ENCODE measurements at regions not wholly inside any gene's neighbourhood (a gene's known extent, or its start where the extent isn't known, plus 50 kb on each side); places are given as distances from the start of the nearest gene placed in this dataset.

DNA sequence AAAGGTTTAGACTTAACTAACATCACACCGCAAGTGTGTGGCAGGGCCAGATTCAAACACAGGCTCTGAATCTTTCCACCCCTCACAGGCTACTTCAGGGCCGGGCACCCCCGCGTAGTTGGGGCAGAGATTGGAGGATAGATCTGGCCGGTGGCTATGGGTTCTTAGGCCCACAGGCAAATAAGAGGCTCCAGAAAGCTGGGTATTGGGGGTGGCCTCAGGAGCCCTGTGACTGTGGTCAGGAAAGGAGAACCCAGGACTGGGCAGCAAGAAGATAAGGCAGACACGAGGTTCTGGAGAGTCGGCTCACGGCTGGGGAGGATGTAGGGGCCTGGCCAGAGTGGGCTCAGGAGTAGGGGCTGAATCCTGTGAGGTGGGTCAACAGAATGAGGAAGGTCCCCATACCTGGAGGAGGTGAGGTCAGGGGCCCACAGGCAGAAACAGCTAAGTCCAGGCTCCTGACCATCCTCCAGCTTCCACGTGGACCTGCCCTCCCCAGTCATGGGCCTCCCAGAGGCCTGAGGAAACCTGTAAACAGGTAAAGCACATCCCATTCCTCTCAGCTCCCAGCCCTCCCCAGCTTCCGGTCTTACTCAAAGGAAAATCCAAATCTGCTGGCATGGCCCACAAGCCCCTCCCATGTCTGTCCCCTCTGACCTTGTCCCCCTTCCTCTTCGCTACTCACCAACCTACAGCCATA lies 306.2 kb downstream of the MATN1 start:
- DNase-seq = no peak

DNA sequence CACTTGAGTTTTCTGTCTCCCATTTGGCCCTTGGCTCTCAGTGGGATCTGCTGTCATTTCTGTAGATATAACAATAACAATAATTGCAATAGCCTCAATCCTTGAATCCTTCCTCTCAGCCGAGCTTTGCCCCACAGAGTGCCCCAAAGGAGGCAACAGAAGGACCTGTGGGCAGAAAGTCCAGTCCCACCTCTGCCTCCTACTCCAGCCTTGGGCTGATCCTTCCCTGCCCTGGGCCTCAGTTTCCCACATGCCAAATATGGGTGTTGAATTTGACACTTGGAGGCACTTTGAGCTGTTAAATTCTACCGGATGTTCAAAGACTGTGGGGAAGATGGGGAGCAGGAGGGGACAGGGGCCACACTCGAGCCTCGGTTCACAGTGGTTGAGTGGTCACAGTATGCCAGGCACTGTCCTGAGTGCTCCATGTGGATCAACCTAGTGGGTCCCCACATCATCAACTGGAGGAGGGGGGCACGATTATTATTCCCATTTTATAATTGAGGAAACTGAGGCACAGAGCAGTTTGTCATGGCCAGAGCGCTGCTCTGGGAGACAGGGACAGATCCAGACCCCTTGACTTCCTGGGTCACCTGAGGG lies 307.1 kb downstream of the MATN1 start:
- DNase-seq = no peak

DNA sequence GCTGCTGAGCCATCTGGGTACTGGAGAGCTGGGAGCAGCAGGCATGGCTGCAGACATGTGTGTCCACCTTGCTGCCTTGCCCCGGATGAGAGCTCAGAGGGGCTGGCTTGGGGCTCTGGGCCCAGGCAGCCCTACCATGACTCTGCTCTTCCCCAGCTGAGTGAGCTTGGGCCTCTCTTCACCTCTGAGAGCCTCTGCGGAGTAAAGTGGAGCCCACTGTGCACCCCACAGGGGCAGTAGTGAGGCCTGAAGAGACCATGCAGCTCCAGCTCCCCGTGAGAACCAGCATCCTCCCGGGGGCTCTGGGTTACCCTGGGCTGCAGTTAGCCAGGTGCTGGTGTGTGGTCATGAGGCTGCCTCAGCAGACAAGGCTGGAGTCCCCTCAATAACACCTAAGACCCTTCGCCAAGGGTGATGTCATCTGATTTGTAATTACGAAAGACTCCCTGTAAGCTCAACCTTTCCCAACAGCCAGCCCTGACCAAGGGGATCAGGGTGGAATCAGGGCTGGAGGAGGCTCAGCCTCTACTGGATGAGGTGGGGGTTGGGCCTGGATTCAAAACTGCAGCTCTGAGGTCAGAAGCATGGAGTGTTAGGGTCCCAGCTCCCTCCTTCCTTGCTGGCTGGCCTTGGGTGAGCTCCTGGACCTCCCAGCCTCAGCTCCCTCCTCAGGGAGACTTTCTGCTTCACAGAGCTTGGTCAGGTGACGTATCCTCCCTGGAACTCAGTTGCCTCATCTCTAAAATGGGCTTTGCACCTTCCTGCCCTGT lies 308.0 kb downstream of the MATN1 start:
- no peak for DNase-seq

DNA sequence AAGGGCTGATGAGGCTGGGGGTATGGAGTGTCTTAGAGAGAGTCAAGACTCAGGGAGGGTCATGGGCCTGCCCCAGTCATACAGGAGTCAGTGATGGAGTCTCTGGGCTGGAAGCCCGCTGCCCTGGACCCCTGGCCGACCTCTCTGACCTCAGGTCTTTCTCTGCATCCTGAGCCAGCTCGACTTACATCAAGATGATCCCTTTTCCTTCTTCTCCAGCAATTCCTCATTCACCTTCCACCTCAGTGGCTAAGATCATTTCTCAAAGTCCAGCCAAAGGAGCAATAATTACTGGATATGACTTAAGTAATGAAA lies 308.6 kb downstream of the MATN1 start:
- DNase-seq = no peak

DNA sequence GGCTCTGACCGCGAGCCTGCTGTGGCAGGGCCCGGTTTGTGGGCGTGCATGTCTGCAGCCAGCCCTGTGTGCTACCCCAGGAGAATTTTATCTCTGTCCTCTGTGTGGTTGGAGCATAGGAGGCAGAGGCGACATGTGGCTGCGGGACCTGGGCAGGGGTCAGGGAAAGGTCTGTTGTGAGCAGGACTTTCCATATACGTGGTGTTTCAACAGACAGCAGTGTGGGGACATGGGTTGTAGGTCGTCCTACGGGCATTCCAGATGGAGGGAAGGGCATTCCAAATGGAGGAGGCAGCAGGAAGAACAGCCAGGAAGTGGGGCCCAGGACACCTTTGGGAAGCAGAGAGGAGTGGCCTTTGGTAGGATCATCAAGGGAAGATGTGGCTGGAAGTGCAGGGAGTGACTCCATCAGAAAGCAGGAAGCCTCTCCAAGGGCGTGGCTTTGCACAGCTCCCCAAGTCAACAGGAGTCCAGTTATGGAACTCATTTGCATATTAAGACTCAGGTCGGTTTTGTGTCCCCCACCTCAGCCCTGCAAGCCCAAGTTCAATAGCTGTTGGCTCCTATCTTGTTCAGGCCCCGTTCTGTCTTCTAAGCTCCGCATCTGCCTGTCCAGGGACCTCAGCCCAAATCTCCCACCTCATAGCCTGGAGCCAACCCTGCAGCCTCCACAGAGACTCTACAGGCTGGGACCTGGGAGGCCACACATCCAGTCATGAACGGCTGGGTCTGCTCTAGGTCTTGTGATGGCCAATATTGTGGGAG lies 309.1 kb downstream of the MATN1 start:
- no peak for DNase-seq

DNA sequence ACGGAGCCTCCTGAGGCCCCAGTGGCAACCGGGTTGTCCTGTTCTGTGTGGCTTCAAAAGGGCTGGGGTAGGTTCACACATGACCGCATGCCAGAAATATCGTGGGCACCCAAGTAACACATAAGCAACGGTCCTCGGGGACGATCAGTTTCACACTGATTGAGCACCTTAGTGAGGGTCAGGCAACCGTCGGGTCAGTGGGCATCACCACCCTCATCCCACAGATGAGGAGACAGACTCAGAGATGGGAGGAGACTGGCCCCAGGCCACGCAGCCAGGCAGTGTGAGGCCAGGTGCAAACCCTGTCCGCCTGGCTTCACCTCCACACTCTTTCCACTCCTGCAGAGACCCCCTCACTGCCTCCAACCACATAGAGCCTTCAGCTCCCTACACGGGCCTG lies 309.8 kb downstream of the MATN1 start:
- DNase-seq = no peak

DNA sequence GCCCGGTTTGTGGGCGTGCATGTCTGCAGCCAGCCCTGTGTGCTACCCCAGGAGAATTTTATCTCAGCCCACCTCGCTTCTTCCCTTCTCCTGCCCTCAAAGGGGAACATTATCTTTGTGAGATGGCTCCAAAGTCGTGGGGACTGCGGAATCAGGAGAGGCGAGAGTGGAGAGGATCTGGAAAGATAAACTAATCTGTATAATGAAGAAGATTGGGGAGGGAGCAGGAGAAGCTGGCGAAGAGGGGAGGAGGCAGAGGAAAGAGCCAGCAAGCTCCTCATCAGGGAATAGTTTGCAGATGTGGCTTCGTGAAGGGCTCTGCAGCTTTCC lies 310.3 kb downstream of the MATN1 start:
- no peak for DNase-seq

DNA sequence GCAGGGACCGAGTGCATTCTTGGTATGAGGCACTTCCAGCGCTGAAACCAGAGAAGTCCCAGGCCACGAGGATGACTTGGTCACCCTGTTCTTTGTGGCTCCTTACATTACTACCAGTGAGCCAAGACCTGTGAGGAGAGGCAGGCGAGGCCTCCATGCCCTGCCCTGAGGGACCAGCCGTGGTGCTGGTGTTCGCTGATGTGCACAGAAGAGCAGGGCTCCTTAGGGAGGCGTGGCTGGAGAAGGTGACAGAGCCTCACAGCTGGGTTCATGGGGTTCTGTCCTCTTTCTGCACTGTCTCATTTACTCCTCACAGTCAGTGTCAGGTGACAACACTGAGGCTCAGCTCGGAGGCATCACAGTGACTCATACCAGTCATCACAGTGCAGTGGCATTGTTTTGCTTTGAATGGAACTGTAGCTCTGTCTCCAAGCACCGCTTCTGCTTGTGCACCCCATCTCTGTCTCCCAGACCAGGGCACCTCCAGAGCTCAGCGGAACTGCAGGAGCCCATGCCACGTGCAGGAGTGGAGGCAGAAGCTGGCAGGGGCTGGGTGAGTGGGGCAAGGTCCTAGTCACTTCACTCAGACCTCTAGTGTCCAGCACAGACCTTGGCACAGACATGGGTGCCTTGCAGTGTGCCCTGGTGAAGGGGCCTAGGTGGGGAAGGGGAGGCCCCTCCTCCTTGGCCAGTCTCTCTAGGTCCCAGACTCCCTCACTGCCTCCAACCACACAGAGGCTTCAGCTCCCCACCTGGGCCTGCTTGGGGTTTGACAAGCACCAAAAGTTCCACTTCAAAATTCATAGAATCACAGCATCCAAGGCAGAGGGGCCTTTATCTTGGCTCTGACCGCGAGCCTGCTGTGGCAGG lies 310.9 kb downstream of the MATN1 start:
- DNase-seq = no peak

DNA sequence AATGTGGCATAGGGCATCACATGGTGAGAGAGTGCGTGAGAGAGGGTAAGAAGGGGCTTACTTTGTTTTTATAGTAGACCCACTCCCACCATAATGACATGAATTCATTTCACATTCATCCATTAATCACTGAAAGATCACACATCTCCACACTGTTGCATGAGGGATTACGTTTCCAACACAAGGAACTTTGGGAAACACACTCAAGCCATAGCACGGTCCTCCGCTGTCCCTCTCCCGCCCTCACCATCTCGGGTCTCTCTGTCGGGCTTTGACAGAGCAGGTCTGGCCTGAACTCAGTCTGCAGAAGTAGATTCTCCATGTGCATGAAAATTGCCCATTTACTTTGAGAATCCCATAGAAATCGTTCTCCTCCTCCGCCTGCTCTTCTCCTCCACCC lies 312.2 kb downstream of the MATN1 start:
- DNase-seq = no peak

DNA sequence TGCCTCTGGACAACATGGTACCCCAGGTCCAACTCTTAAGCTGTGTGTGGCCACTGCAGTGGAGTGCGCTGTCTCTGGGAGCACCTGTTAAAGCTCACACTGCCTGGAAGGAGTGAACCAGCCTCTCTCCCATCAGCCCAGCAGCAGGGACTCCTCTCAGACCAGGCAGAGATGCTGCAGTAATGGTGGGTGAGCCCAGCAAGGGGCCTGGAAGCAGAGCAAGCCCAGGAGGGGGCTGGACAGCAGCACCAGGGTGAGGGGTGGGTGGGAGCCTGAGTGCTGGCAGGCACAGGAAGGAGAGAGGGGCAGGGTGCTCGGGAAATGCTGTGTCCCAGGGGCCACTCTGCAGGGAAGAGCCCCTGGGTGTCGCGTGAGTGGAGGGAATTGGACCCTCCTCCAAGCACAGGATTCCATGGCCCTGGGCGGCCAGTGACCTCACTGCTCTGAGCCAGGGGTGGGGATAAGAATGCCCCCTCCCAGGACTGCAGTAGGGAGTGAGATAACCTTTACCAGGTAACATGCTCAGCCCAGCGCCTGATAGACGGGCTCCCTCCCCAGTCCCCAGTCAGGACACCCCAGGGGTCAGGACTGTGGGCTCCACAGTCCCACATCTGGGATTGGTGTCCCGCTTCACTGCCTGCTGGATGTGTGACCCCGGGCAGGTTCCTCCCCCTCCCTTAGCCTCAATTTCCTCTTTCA lies 313.1 kb downstream of the MATN1 start:
- no peak for DNase-seq

DNA sequence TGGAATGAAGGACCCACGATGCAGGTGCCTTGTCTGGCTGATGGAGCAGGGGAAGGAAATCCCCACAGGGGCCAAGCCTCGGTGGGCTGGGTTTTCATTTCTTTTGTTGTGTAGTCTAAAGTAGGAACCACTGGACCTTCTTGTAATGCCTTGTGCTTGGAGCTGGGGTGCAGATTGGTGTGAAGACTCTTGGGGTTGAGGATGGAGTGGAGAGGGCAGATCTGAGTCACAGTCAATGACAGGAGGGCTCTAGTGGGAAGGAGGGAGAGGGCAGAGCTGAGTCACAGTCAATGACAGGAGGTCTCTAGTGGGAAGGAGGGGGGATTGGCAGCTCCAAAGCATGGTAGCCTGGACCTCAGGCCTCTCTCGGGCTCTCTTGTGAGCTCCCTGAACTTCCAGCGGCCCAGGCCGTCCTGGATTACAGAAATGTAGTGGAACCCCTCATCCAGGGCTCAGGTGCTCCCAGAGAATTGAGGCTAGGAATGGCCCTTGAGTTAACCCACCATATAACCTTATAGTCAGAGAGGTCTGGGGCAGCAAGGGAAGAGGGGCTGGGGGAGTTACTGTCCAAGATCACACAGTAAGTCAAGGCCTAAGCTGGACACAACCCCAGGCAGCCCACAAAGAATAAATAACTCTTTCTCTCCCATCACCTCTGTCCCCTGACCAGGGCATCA lies 313.8 kb downstream of the MATN1 start:
- DNase-seq = no peak

DNA sequence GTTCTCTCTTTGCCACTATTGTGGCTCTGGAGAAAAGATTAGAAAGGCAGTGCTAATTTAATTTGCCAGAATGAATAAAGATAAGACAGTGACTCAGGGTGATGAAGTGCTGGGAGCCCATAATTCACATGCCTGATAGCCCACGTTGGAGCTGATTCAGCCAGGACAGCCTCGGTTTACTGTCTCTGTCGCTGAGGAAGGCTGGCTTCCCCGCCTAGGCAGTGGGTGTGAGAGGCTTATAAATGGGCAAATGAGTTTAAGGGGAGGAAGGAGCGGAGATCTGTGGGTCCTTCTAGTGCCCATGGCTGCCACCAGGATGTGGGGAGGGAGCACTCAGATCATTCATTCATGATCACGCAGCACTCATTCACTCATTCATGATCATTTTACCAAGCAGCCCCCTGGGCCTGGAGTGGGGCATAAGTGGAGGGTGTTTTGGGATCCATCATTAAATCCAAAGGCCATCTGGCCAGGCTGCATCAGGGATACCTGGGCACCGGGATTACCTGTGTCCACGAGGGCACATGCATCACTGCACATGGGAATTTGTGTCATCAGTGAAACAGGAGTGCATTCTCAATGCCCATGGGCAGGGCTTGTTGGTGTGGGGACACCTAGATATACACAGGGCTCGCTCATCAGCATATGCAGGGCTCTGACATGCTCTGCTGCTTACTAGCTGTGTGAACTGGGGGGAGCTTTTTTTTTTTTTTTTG lies 315.4 kb downstream of the MATN1 start:
- no peak for DNase-seq

DNA sequence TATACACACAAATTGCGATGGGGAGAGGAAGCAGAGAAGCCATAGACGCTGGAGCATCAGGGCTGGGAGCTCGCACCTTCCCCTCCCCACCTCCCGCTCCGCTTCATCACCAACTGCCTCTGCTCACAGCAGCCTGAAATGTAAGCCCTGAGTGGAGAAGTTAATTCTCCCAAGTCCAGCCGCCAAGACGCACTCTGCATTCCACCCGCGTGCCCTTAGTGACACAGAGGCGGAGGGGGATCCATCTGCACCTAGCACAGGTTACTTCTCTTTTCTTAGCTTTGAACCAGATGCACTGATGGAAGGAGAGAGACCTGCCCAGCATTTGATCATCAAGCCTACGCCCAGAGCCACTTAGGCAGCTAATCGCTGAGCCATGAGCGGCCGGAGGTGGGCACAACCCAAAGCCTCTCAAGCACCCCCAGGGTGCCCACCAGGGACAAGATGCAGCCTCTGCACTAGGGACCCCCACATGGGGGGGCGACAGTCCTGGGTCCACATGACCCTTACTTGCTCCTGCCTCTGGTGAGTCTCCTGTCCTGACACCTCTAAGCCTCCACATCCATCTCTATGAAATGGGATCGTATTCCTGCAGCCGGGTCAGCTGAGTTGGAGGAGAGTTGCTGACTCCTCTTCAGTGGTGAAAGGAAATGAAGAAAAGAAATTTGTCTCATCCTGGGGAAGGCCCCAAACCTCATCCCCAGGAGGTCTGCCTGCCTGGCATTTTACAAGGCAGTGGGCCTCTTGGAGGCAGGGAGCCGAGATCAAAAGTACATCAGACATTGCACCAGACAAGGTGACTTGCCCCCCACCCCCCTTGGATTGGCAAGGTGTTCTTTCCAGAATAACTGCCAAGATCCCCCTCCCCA lies 316.2 kb downstream of the MATN1 start:
- no peak for DNase-seq

DNA sequence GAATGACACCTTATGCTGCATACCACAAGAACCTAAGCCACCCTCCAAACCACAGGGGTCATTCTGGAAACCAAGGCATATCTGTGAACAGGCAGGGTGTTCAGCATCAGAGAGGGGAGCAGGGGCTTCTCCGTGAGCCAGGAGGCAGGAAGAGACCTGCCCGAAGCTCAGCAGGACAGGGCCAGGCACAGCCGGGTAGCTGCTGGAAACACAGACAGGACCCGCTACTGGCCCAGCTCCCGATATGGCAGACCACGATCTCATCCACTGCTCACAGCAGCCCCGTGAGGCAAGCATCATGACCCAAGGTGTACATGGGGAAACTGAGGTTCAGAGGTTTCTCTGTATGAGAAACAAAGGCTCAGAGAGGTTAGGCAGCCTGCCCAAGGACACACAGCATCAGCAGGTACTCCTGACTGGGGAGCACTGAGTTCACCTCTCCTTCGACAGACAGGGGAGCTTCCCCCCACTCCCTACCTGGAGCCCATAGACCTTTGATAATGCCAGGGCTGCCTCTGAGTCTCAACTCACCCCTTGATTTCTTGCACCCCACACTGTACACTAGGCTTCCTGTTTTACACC lies 317.7 kb downstream of the MATN1 start:
- DNase-seq = no peak

DNA sequence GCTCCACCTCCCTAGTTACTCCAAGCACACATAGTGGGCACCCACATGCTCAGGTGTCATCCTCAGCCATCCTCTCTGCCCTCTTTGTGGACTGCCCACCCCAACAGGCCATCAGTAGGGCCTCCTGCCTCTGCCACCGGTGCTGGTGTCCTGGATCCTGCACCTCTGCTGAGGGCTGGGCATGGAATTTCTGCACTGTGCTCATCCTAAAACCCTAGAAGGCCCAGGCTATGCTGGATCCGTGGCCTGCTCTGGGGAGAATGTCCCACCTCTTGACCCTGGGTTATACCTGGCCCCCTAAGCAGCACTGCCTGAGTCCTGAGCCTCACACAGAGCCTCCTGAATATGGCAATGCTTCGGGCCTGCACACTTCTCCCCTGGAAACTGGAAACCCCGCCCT lies 318.3 kb downstream of the MATN1 start:
- DNase-seq = no peak

DNA sequence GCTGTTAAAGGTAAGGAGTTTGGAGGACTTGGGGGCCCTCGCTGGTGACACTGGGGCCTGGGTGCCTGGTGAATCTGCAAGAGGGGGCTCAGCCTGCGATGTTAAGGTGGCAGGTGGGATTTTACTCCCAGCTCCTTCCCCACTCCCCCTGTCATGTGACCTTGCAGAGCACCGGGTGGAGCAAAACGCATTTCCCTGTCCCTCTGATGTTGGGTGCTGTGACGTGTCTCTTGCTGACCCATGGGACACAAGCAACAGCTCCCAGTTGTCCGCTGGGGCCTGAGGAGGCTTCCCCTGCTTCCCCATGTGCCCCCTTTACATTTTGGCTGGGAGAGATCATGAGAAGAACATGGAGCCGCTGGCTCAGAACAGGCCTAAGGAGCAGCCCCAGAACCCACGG lies 319.0 kb downstream of the MATN1 start:
- DNase-seq = no peak

DNA sequence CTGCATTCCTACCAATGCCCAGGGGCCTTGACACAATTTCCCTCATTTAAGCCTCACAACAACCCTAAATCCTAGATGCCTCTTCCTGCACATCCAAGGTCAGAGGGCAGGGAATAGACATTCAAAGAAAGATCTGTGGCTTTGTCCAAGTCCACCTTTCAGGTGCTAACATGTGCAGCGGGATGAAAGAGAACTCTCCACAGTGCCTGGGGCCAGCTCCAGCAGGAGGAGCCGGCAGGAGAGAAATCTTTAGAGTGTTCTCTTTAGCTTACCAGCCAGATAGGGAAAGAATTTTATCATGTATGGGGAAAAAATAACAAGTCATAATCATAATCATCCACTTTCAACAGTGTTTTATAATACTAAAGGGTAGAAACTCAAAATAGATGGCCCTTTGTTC lies 319.7 kb downstream of the MATN1 start:
- no peak for DNase-seq

DNA sequence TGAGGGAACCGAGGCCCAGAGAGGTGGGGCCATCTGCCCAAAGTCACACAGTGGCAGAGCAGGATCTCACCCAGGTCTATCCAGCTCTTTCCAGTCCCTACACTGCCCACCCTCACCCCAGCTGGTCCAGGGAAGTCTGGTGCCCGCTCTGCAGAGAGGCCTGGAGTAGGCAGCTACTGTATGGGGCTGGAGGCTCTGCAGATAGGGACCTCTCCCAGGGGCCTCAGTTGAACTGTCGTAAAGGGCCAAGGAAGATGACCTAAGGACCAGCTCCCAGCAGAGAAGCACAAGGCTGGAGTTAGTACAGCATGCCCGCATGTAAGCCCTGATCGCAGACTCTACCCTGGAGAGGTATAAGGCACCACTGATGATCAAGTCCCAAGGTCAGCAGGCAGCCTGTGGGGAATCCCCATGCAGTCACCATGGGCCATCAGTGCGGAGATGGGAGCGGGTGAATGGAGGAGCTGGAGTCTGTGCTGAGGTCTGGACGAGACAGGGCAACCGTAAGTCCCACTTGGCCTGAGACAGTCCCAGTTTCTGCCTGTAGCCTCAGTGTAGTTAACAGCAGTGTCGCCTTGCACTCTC lies 320.2 kb downstream of the MATN1 start:
- DNase-seq = no peak

DNA sequence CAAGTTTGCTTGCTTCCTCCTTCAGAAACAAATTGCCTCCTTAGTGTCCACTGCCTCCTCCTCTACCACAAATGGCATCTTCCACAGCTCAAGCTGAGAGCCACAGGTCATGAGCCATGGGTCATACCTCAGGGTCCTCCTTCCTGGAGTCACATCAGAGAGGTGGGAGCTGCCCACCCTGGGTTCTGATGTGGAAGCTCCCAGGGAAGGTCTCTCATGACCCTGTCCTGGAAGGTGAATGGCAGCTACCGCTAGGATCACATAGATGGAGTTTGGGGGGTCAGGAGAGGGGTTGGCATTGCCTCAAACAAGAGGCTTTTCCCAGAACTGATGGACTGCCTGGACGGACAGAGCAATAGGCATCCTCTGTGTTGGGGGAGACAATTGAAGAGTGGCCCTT lies 321.4 kb downstream of the MATN1 start:
- DNase-seq = no peak

All from activated T-cell treated with anti-CD3 and anti-CD28 coated beads, Interleukin-2, amount 50 U/mL, for 1 hour (primary cell).